ENCODE measurements at regions not wholly inside any gene's neighbourhood (a gene's known extent, or its start where the extent isn't known, plus 50 kb on each side); places are given as distances from the start of the nearest gene placed in this dataset.

- TF ChIP-seq, protein P1, sequence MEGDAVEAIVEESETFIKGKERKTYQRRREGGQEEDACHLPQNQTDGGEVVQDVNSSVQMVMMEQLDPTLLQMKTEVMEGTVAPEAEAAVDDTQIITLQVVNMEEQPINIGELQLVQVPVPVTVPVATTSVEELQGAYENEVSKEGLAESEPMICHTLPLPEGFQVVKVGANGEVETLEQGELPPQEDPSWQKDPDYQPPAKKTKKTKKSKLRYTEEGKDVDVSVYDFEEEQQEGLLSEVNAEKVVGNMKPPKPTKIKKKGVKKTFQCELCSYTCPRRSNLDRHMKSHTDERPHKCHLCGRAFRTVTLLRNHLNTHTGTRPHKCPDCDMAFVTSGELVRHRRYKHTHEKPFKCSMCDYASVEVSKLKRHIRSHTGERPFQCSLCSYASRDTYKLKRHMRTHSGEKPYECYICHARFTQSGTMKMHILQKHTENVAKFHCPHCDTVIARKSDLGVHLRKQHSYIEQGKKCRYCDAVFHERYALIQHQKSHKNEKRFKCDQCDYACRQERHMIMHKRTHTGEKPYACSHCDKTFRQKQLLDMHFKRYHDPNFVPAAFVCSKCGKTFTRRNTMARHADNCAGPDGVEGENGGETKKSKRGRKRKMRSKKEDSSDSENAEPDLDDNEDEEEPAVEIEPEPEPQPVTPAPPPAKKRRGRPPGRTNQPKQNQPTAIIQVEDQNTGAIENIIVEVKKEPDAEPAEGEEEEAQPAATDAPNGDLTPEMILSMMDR (conservative IDR thresholded peaks at IDR 0.05 in 1 of 2, IDR thresholded peaks at IDR 0.05 in 1 of 2; ENCODE audit: extremely low read depth in 1 of 2, insufficient read depth in 1 of 2, low read depth in 1 of 2, low read length in 2 of 2), result no peak
- TF ChIP-seq EZH2 (IDR thresholded peaks at IDR 0.05; ENCODE audit: borderline replicate concordance, low read length), result no peak
These were observed 831.4 kb upstream of the SLC35B3 start for GRCh38 chr6:9266741-9267140.

All from mammary epithelial cell (primary cell).